HG02852 (cell line): ENCODE measurements at regions not wholly inside any gene's neighbourhood (a gene's known extent, or its start where the extent isn't known, plus 50 kb on each side); places are given as distances from the start of the nearest gene placed in this dataset.

Experiments
- ATAC-seq: cut with Tn5 transposase; IDR thresholded peaks from one replicate; pipeline ENCODE4 v1.9.1; 2021; ENCODE audit warnings: mild to moderate bottlenecking, moderate library complexity; ENCODE audit not compliant: unreplicated experiment

DNA sequence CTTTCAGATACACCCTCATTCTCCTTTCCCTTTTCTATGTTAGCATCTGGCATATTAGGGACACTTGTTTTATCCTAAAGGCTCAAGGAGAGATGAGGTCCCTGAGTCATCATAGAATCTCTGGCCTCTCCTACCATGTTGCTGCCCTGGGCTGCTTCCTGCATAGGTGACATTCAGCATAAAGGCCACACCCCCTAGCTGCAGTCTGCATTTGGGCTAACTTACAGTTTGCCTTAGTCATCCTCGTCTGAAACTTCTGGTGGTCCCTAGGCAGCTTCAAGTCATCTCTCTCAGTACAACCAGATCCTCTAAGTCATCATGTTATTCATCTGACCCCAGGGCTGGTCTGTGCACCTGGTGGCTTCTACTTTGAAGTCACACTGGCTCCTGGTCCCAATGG lies 982.7 kb upstream of the NR2F2 start:
- ATAC-seq = no peak

DNA sequence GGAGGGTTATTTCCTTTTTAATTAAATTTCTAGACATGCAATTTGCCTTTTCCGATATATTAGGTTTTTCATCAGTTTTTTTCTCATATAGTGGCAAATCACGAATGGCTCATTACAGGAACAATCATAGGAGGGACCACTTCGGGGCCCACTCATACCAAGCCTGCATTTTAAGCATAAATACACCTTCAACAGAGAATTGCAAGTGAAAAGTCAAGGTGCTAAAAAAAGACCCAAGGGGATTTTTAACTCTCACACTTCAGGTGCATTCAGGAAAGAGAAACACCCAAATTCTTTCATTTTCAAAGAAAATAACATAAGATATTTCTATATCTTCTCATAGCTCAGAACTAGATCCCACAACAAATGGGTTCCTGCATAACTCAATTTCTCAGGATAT lies 979.6 kb upstream of the NR2F2 start:
- no peak for ATAC-seq

- no peak for ATAC-seq
Observed at GRCh38 chr15:95352631-95353187, 977.8 kb upstream of the NR2F2 start.

GRCh38 chr15:95353512-95353911 lies 977.0 kb upstream of the NR2F2 start:
- no peak for ATAC-seq

GRCh38 chr15:95359966-95360365 lies 970.5 kb upstream of the NR2F2 start:
- no peak for ATAC-seq

DNA sequence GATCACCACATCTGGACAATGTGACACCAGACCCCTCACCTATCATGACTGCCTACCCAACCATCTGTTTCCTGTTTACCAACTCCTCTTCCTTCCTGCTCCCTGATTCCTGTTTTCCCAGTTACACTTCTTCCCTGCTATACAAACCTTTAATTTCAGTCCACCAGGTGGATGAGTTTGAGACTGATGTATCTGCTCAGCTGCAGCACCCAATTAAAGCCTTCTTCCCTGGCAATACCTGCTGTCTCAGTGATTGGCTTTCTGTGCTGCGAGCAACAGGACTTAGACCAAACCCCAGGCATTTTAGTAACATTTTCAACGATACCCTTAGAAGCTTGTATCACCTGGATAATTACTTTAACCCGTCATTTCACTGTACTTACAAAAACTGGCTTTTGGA lies 968.2 kb upstream of the NR2F2 start:
- ATAC-seq = no peak

DNA sequence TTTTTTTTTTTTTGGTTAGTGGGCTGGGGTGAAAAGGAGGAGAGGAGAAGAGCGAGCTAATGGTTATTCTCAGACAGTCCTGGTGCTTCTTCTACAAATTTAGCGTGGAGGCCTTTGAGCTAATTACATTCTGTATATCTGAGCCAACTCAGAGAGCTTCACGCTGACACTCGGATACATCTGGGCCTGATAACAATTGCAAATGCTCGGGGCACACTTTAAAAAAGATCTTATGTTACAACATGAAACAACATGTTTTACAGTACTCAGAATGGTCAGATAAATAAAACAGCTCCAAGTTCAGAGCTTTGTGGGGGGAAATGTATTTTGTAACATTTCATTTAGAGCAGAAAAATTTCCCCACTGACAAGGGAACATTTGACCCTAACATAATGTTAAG lies 966.9 kb upstream of the NR2F2 start:
- ATAC-seq = no peak

DNA sequence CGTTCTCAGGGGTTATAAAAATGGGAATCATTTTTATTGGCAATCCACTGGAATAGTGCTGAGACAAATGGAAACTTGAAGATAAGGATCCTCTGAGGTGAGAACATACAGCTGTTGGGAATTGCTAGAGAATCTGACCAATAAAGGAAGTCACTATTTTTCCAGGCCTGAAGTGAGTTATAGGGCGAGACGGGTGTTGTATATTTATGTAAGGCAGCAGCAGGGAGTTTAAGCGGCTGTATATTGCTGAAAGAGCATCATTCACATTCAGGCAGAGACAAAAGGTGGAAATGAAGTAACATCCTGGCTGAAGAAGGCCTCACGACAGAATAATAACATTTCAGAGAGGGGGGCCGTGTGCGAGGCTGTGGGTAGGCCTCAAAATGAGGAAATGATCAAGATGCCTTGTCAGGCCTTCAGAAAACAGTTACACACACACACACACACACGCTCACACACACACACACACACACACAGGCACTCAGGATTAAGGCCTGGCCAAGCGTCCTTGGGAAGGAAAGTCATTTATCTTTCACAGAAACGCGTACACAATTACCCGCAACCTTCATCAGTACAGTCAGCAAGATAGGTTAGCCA lies 964.9 kb upstream of the NR2F2 start:
- no peak for ATAC-seq

DNA sequence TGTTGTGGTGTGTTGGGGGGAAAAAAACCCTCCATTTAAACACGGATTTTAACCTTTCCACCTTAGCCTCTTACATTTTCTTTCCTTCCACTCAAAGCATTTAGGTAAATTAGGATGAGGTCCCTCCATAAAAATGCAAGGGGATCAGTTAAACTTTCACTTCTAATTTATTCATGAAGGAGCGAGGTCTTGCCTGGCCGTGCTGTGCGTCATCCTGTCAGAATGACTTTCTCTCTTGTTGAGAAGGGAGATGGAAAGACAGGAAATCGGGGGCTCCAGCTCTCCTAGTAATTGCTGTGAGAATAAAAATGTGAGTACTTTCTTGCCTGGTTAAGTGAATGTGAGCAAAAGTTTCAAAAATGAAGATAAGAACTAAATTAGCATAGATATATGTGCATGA lies 962.3 kb upstream of the NR2F2 start:
- no peak for ATAC-seq

DNA sequence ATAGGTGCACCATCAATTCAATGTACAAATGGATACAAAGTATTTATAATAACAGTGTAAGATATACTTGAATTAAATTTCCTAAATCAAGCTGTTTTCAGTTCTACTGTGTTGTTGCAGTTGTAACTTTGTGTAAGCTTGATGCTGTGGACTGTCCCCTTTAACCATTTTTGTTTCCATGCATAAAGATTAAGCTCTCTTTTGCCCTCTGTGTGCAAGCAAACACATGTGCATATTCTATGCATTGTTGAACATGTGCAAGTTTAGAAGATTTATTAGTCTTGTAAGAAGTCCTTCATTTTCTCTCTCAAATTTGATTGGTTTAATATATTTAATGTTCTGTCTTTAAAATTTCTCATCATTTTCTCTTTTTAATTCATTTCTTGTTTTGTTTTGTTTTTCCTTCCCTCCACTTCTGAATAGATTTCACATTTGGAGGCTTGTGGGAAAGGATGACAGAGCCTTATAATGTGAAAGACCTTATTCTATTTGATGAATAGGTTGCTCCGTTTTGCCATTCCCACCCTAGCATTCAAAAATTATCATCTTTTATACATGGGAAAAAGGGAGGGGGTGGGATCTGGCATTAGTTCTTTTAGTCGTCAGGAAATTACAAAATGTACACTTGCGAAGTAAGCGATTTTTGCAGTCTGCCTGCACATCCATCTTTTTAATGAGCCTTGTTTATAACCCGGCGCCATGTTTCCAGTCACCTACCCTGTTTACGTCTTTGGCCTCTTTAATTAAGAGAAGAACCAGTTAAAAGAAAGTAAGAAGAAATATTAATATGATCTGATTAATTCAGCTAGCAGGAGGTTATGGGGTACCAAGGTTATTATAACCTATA lies 961.5 kb upstream of the NR2F2 start:
- no peak for ATAC-seq

- no peak for ATAC-seq
Observed at GRCh38 chr15:95370291-95370690, 960.2 kb upstream of the NR2F2 start.

DNA sequence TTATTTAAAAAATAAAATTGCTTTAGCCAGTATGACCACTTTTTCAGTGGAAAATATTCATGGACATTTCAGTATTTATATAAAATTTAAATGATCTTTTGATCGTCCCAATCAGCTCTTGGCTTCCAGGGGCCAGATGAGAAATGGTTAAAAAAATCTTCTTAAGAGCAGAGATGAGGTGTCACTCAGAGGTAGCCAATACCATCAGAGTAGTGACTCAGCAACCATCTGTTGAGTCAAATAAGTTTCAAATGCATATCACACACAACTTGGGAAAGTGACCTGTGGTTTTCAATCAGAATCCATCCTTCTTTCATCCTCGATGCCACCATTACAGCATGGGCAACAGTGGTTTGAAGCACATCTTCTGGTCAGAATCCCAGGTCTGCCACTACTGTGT lies 958.8 kb upstream of the NR2F2 start:
- no peak for ATAC-seq

DNA sequence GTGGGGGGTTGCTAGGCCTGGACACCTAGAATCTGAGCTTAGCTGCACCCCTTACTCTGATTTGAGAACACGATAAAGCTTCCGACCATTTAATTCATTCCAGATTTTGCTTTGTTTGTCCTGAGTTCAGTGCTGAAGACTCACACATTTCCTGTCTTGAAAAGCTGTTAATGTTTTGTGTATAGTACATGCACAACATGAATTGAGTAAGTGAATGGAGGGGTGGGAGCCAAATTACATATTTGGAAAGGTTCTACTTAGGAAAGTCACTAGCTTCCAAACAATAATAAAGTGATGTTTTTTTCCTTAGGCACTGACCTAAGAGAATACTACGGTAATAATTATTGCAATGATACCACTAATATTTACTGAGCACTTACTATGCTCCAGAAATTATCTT lies 955.2 kb upstream of the NR2F2 start:
- ATAC-seq = no peak

DNA sequence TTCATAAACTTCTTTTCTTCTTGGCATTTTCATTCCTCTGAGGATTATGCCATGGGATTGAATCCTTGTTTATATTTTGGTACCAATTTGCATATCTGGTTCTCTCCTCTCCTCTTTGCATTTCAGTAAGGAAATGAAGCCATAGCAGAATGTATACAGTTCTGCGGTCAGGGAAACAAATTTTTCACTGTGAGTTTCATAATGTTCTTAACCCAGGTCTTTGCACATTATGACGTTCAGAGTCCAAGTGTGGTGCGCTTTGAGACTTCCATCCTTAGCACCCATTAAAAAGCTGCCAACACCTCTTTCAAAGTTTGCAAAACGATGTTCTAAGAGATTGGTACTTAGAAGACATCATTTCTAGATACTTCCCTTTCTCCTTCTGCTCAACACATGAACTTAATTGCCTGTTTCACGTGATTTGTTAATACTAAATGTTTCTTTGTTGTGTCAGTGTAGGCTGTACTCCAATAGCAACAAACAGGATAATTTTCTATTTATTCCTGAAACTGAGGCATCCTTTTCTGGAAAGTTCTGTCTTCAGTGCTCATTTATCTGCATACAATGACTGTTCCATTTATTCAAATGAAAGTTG lies 953.1 kb upstream of the NR2F2 start:
- ATAC-seq = no peak

- ATAC-seq = no peak
Observed at GRCh38 chr15:95394186-95395067, 936.1 kb upstream of the NR2F2 start.

GRCh38 chr15:95400428-95400827 lies 930.1 kb upstream of the NR2F2 start:
- no peak for ATAC-seq

GRCh38 chr15:95401587-95401986 lies 928.9 kb upstream of the NR2F2 start:
- ATAC-seq = no peak

GRCh38 chr15:95405447-95405846 lies 925.1 kb upstream of the NR2F2 start:
- no peak for ATAC-seq

- no peak for ATAC-seq
Observed at GRCh38 chr15:95407534-95407933, 923.0 kb upstream of the NR2F2 start.

DNA sequence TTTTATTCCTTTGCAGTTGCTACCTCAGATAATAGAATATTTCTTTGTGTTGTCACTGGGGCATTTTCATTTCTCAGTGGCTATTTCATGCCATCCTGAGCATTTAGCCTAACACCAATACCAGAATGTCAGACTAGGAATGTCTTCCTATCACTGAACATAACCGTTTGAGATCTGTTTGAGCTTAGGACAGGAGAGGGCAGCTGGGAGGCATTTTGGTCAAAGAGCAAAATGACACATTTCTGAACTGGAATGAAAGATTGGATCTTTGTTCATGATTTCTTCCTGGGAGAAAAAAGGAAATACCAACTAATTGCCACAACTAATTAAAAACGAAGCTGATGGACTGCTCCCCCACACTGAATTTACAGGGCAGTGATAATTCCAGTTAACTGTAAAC lies 921.3 kb upstream of the NR2F2 start:
- ATAC-seq = no peak
